WTC11 (cell line): ENCODE measurements at regions not wholly inside any gene's neighbourhood (a gene's known extent, or its start where the extent isn't known, plus 50 kb on each side); places are given as distances from the start of the nearest gene placed in this dataset.

Experiments
- ATAC-seq: fragments of 200-7000 bp; cut with Tn5 transposase; 2 replicates; pipeline ENCODE4 v1.10.0; 2021; ENCODE audit warnings: mild to moderate bottlenecking, moderate library complexity
- CTCF ChIA-PET: fragments of 300-600 bp; sonication (Branson Sonifier 250); formaldehyde crosslinking; loops from one replicate; lab custom pipeline; 2021; ENCODE audit warnings: antibody characterized with exemption; lab: Charles Lee
- POLR2A ChIA-PET: fragments of 350-600 bp; sonication (Branson Sonifier 250); formaldehyde crosslinking; loops from one replicate; lab custom pipeline; 2021; ENCODE audit warnings: antibody characterized with exemption; lab: Charles Lee
- DNase-seq: peaks from one replicate; pipeline ENCODE4 v3.0.0; 2021; ENCODE audit warnings: low spot score
- H3K27ac Mint-ChIP-seq: 2 replicates; pipeline ENCODE4 v1.8.0; 2021; ENCODE audit warnings: mixed read lengths
- H3K27me3 Mint-ChIP-seq: 2 replicates; pipeline ENCODE4 v1.8.0; 2021; ENCODE audit warnings: low read depth, mild to moderate bottlenecking, moderate library complexity, mixed read lengths
- H3K36me3 Mint-ChIP-seq: 2 replicates; pipeline ENCODE4 v1.8.0; 2021; ENCODE audit warnings: mixed read lengths
- H3K4me1 Mint-ChIP-seq: 2 replicates; pipeline ENCODE4 v1.8.0; 2022; ENCODE audit warnings: mixed read lengths
- H3K4me3 Mint-ChIP-seq: 2 replicates; pipeline ENCODE4 v1.8.0; 2021; ENCODE audit warnings: mild to moderate bottlenecking, moderate library complexity, mixed read lengths
- H3K9me3 Mint-ChIP-seq: 2 replicates; pipeline ENCODE4 v1.8.0; 2021; ENCODE audit warnings: mixed read lengths
- CREM ChIP-seq: sonication (generic); formaldehyde crosslinking; IDR thresholded peaks from 2 replicates; pipeline ENCODE4 v1.8.1; 2022; ENCODE audit warnings: mild to moderate bottlenecking, missing genetic modification reagents, moderate library complexity
- CTCF ChIP-seq: fragments of 200-600 bp; IDR thresholded peaks from 2 replicates; pipeline ENCODE4 v1.8.0; 2022; ENCODE audit warnings: antibody characterized with exemption
- ELF4 ChIP-seq: sonication (generic); formaldehyde crosslinking; IDR thresholded peaks from 2 replicates; pipeline ENCODE4 v1.8.1; 2022; ENCODE audit warnings: low read depth, mild to moderate bottlenecking, moderate library complexity, missing genetic modification reagents
- ESRRA ChIP-seq: sonication (generic); formaldehyde crosslinking; IDR thresholded peaks from 2 replicates; pipeline ENCODE4 v1.8.1; 2022; ENCODE audit warnings: mild to moderate bottlenecking, missing genetic modification reagents, borderline replicate concordance
- IRF1 ChIP-seq: sonication (generic); formaldehyde crosslinking; IDR thresholded peaks from 2 replicates; pipeline ENCODE4 v1.8.0; 2023; ENCODE audit warnings: missing genetic modification reagents
- IRF2 ChIP-seq: sonication (generic); formaldehyde crosslinking; IDR thresholded peaks from 2 replicates; pipeline ENCODE4 v1.8.0; 2022; ENCODE audit warnings: low read depth, missing genetic modification reagents, borderline replicate concordance
- JUN ChIP-seq: sonication (generic); formaldehyde crosslinking; IDR thresholded peaks from 2 replicates; pipeline ENCODE4 v1.8.0; 2023; ENCODE audit warnings: mild to moderate bottlenecking, missing genetic modification reagents
- KAT7 ChIP-seq: sonication (generic); formaldehyde crosslinking; IDR thresholded peaks from 2 replicates; pipeline ENCODE4 v1.8.1; 2023; ENCODE audit warnings: missing genetic modification reagents, mild to moderate bottlenecking, borderline replicate concordance
- NR1H2 ChIP-seq: sonication (generic); formaldehyde crosslinking; IDR thresholded peaks from 2 replicates; pipeline ENCODE4 v1.9.0; 2021; ENCODE audit warnings: mild to moderate bottlenecking, moderate library complexity, missing genetic modification reagents
- SMAD3 ChIP-seq: sonication (generic); formaldehyde crosslinking; IDR thresholded peaks from 2 replicates; pipeline ENCODE4 v1.8.0; 2022; ENCODE audit warnings: missing genetic modification reagents, mild to moderate bottlenecking, borderline replicate concordance
- SMAD4 ChIP-seq: sonication (generic); formaldehyde crosslinking; IDR thresholded peaks from 2 replicates; pipeline ENCODE4 v1.8.0; 2022; ENCODE audit warnings: mild to moderate bottlenecking, missing genetic modification reagents
- TCF7 ChIP-seq: sonication (generic); formaldehyde crosslinking; IDR thresholded peaks from 2 replicates; pipeline ENCODE4 v1.8.0; 2022; ENCODE audit warnings: mild to moderate bottlenecking, low read depth, missing genetic modification reagents, moderate library complexity
- TEAD1 ChIP-seq: sonication (generic); formaldehyde crosslinking; IDR thresholded peaks from 2 replicates; pipeline ENCODE4 v1.8.0; 2022; ENCODE audit warnings: mild to moderate bottlenecking, missing genetic modification reagents
- TEAD4 ChIP-seq: sonication (generic); formaldehyde crosslinking; IDR thresholded peaks from 2 replicates; pipeline ENCODE4 v1.8.0; 2022; ENCODE audit warnings: mild to moderate bottlenecking, missing genetic modification reagents
- TP53 ChIP-seq: sonication (generic); formaldehyde crosslinking; IDR thresholded peaks from 2 replicates; pipeline ENCODE4 v1.8.1; 2023; ENCODE audit warnings: mild to moderate bottlenecking, missing genetic modification reagents
- ZBTB21 ChIP-seq: sonication (generic); formaldehyde crosslinking; IDR thresholded peaks from 2 replicates; pipeline ENCODE4 v1.8.1; 2023; ENCODE audit warnings: mild to moderate bottlenecking, missing genetic modification reagents, borderline replicate concordance
- ZNF416 ChIP-seq: fragments of 250-450 bp; sonication (Bioruptor Pico); IDR thresholded peaks from 2 replicates; pipeline ENCODE4 v1.9.0; 2021; ENCODE audit warnings: mild to moderate bottlenecking, inconsistent platforms
- TF ChIP-seq, protein P1 (sequence below): sonication (generic); formaldehyde crosslinking; conservative IDR thresholded peaks from 2 replicates; pipeline ENCODE4 v1.8.1; 2022; ENCODE audit warnings: mild to moderate bottlenecking, missing genetic modification reagents
- TF ChIP-seq, protein P2 (sequence below): sonication (generic); formaldehyde crosslinking; IDR thresholded peaks from 2 replicates; pipeline ENCODE4 v1.8.1; 2023; ENCODE audit warnings: mild to moderate bottlenecking, missing genetic modification reagents, borderline replicate concordance
- TF ChIP-seq, protein P3 (sequence below): fragments of 250-450 bp; sonication (Bioruptor Pico); IDR thresholded peaks from 2 replicates; pipeline ENCODE4 v1.8.0; 2021; ENCODE audit warnings: mild to moderate bottlenecking

GRCh38 chr11:28584992-28585391 lies 476.8 kb downstream of the METTL15 start (continued):
- TF ChIP-seq CTCF = no peak
- TF ChIP-seq KAT7 (CRISPR knock-in tag) = no peak
- no peak for TF ChIP-seq TEAD1
- TF ChIP-seq, protein P1, sequence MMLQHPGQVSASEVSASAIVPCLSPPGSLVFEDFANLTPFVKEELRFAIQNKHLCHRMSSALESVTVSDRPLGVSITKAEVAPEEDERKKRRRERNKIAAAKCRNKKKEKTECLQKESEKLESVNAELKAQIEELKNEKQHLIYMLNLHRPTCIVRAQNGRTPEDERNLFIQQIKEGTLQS (CRISPR knock-in tag) = no peak

DNA sequence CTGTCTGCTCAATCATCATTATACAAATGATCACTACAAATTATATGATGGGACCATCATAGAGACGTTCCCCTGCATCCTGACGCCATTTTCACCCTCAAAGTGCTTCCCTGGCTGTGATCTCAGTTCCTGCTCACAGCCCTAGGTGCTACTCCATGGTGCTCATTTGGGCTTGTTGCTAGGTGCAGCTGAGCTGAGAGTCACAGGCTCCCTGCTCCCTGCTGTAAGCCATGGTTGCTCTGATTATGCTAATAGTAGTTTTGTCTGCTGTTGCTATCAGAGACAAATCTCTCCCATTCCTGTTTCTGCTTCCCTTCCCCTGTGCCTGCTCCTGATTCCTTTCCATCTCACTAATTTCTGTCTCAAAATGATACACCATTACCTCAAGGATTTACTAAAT lies 474.3 kb downstream of the METTL15 start:
- Mint-ChIP-seq H3K4me1 (peaks cover 9% of the 10 kb centered on the region), H3K27me3 (no peaks in the 10 kb centered on the region), H3K4me3 (no peak overlapping the region), H3K36me3 (no peaks in the 10 kb centered on the region), H3K9me3 (no peaks in the 10 kb centered on the region), H3K27ac (no peak overlapping the region)
- ChIA-PET POLR2A (no interaction called here), CTCF (no interaction called here)
- DNase-seq (no peak), ATAC-seq (no peak)
- TF ChIP-seq ELF4 (CRISPR knock-in tag) (no peak), ZNF416 (CRISPR knock-in tag) (no peak)

DNA sequence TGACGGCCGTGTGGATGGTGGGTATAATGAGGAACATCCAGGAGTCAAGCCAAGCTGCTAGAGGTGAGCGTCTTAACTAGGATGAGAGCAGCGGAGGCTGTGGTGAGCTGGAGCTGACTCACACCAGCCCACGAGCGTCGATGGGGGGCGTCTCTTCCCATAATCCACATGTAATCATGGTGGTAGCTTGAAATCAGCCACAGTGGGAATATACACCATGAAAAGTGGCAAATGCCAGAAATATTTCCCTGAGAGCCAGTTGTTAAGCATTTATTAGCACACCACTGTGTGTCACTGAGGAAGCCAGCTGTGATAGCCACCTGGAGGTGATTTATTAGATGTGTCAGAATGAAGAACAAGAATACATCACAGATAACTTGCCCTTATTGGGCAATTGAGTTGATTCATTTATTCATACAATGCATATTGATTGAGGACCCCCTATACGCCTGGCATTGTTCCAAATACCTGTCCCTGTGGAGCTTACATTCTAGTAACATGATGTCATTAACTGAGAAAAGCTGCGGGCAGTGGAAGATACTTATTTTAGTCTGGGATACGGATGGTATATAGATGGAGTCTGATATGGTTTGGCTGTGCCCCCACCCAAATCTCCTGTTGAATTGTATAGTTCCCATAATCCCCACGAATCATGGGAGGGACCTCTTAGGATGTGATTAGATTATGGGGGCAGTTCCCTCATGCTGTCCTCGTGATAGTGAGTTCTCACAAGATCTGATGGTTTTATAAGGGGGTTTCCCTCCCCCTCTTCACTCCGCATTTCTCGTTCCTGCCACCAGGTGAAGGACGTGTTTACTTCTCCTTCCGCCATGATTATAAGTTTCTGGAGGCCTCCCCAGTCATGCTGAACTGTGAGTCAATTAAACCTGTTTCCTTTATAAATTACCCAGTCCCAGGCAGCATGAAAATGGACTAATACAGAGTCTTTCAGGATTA lies 473.4 kb downstream of the METTL15 start:
- Mint-ChIP-seq H3K4me3 (no peak overlapping the region), H3K27me3 (no peaks in the 10 kb centered on the region), H3K36me3 (no peaks in the 10 kb centered on the region), H3K27ac (no peak overlapping the region), H3K9me3 (no peaks in the 10 kb centered on the region), H3K4me1 (peaks cover 9% of the 10 kb centered on the region)
- peak; percentile 57; the same call in 1 of the 2 replicates for ATAC-seq
- POLR2A ChIA-PET = no interaction called here
- peak; percentile 17 for DNase-seq
- 0 out of 2 replicates have a peak, but pooled peaks have one; percentile 16 for TF ChIP-seq CTCF
- TF ChIP-seq IRF1 (CRISPR knock-in tag) = no peak
- no peak for TF ChIP-seq JUN
- TF ChIP-seq, all 79 proteins: peak for 1
- CTCF ChIA-PET = no interaction called here

DNA sequence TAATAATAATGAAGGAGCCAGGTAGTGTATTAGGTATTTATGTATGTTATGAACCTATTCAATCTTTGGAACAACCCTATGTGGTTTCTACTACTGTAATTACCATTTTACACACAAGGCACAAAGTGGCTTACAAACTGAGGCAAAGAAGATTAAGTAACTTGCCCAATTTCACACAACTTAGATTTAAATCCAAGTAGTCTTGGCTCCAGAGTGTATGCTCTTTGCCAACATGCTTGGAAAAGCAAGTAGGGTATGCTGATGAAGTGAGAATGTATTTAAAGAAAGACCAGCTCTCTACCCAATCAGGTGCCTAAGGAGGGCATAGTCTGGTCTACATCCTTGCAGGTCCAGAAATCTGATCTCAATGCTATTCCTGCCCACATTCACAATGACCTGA lies 463.2 kb downstream of the METTL15 start:
- H3K27ac Mint-ChIP-seq = no peak overlapping the region
- peaks cover 44% of the 10 kb centered on the region for H3K27me3 Mint-ChIP-seq
- DNase-seq (no peak), ATAC-seq (no peak)
- ChIA-PET POLR2A (no interaction called here), CTCF (no interaction called here)
- no peak overlapping the region for H3K4me3 Mint-ChIP-seq
- H3K4me1 Mint-ChIP-seq = peaks cover 3% of the 10 kb centered on the region; the same call in 1 of the 2 replicates
- no peaks in the 10 kb centered on the region for H3K36me3 Mint-ChIP-seq
- no peaks in the 10 kb centered on the region for H3K9me3 Mint-ChIP-seq
- TF ChIP-seq, protein P2, sequence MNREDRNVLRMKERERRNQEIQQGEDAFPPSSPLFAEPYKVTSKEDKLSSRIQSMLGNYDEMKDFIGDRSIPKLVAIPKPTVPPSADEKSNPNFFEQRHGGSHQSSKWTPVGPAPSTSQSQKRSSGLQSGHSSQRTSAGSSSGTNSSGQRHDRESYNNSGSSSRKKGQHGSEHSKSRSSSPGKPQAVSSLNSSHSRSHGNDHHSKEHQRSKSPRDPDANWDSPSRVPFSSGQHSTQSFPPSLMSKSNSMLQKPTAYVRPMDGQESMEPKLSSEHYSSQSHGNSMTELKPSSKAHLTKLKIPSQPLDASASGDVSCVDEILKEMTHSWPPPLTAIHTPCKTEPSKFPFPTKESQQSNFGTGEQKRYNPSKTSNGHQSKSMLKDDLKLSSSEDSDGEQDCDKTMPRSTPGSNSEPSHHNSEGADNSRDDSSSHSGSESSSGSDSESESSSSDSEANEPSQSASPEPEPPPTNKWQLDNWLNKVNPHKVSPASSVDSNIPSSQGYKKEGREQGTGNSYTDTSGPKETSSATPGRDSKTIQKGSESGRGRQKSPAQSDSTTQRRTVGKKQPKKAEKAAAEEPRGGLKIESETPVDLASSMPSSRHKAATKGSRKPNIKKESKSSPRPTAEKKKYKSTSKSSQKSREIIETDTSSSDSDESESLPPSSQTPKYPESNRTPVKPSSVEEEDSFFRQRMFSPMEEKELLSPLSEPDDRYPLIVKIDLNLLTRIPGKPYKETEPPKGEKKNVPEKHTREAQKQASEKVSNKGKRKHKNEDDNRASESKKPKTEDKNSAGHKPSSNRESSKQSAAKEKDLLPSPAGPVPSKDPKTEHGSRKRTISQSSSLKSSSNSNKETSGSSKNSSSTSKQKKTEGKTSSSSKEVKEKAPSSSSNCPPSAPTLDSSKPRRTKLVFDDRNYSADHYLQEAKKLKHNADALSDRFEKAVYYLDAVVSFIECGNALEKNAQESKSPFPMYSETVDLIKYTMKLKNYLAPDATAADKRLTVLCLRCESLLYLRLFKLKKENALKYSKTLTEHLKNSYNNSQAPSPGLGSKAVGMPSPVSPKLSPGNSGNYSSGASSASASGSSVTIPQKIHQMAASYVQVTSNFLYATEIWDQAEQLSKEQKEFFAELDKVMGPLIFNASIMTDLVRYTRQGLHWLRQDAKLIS (CRISPR knock-in tag) = no peak
- TF ChIP-seq ESRRA (CRISPR knock-in tag) (no peak), TCF7 (no peak), ZBTB21 (CRISPR knock-in tag) (no peak), TEAD4 (CRISPR knock-in tag) (no peak), SMAD3 (CRISPR knock-in tag) (no peak), NR1H2 (CRISPR knock-in tag) (no peak), SMAD4 (CRISPR knock-in tag) (no peak), TP53 (CRISPR knock-in tag) (no peak), CREM (CRISPR knock-in tag) (no peak), IRF2 (CRISPR knock-in tag) (no peak)
- TF ChIP-seq, protein P3, sequence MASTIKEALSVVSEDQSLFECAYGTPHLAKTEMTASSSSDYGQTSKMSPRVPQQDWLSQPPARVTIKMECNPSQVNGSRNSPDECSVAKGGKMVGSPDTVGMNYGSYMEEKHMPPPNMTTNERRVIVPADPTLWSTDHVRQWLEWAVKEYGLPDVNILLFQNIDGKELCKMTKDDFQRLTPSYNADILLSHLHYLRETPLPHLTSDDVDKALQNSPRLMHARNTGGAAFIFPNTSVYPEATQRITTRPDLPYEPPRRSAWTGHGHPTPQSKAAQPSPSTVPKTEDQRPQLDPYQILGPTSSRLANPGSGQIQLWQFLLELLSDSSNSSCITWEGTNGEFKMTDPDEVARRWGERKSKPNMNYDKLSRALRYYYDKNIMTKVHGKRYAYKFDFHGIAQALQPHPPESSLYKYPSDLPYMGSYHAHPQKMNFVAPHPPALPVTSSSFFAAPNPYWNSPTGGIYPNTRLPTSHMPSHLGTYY (CRISPR knock-in tag) = no peak
